Smooth muscle cell (in vitro differentiated cells): ENCODE measurements at regions not wholly inside any gene's neighbourhood (a gene's known extent, or its start where the extent isn't known, plus 50 kb on each side); places are given as distances from the start of the nearest gene placed in this dataset.
"Not testable (repeated sequence)": the region's sequence is repeated elsewhere in the genome, so short reads cannot be mapped to it uniquely, and the experiment has no call there.

Experiments used
- DNase-seq: peaks from one replicate; lab custom pipeline; 2025; ENCODE audit not compliant: unreplicated experiment; lab: John Stamatoyannopoulos, UW
- H2AFZ ChIP-seq: fragments of 200-600 bp; sonication (generic); 2 replicates; pipeline ENCODE4 v1.6.0; 2016; ENCODE audit warnings: antibody characterized with exemption, low read depth, mild to moderate bottlenecking
- H3F3A ChIP-seq: fragments of 200-600 bp; sonication (generic); 2 replicates; pipeline ENCODE4 v1.6.0; 2017; ENCODE audit warnings: antibody characterized with exemption, low read depth
- H3K27ac ChIP-seq: fragments of 200-600 bp; sonication (generic); 2 replicates; pipeline ENCODE4 v1.5.1; 2016; ENCODE audit warnings: low read depth, mild to moderate bottlenecking
- H3K27me3 ChIP-seq: fragments of 200-600 bp; sonication (generic); 2 replicates; pipeline ENCODE4 v1.6.1; 2016; ENCODE audit warnings: low read depth, mild to moderate bottlenecking
- H3K36me3 ChIP-seq: fragments of 200-600 bp; sonication (generic); 2 replicates; pipeline ENCODE4 v1.5.1; 2016; ENCODE audit warnings: low read depth
- H3K4me1 ChIP-seq: fragments of 200-600 bp; sonication (generic); 2 replicates; pipeline ENCODE4 v1.5.1; 2016; ENCODE audit warnings: low read depth
- H3K4me2 ChIP-seq: fragments of 200-600 bp; sonication (generic); 2 replicates; pipeline ENCODE4 v1.6.0; 2016; ENCODE audit warnings: mild to moderate bottlenecking
- H3K4me3 ChIP-seq: fragments of 200-600 bp; sonication (generic); 2 replicates; pipeline ENCODE4 v1.5.1; 2016; ENCODE audit warnings: mild to moderate bottlenecking
- H3K79me2 ChIP-seq: fragments of 200-600 bp; sonication (generic); 2 replicates; pipeline ENCODE4 v1.6.0; 2016; ENCODE audit warnings: low read depth, mild to moderate bottlenecking
- H3K9ac ChIP-seq: fragments of 200-600 bp; sonication (generic); 2 replicates; pipeline ENCODE4 v1.6.0; 2016; ENCODE audit warnings: low read depth
- H3K9me3 ChIP-seq: fragments of 200-600 bp; sonication (generic); replicated peaks from 2 replicates; pipeline ENCODE4 v1.5.1; 2016; ENCODE audit warnings: low read depth
- H4K20me1 ChIP-seq: fragments of 200-600 bp; sonication (generic); 2 replicates; pipeline ENCODE4 v1.6.0; 2016; ENCODE audit warnings: low read depth
- WGBS: methylation state at CpG from one replicate; pipeline ENCODE4 v1.1.7; 2016; ENCODE audit warnings: low lambda C conversion rate; 5-methylcytosine and 5-hydroxymethylcytosine counted together
- TF ChIP-seq, protein P1 (sequence below): fragments of 200-600 bp; sonication (generic); IDR thresholded peaks from 2 replicates; pipeline ENCODE4 v1.5.1; 2017; ENCODE audit warnings: borderline replicate concordance, mild to moderate bottlenecking, antibody characterized with exemption; ENCODE audit not compliant: insufficient read depth, poor library complexity, severe bottlenecking

DNA sequence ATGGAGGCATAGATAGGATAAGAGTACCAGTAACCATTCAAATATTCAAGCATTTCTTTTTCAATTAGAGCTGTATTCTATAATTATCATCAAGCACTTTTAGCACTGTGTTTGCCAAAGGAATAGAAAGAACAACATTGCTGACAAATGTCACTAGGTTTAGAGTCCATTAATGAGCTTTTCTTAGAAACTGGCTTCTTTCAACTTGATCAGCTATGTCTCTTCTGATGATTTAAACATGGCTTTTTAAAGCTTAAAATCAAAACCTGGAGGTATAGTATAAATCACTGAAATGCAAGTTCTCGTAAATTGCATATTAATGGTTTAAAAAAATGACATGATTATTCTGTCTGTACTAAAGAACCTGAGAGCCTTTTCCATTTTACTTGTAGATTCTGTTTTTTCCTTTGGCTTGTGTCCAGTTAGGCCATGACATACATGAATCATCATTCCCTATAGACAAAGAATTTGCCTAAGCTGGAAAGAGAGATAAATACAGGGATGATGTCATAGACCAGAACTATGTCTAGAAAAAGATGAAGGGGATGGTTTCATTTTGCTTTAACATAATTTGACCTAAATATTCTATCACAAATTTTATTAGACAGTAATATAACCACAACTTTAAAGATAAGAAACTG is 340.1 kb upstream of the CTSO start:
- Histone ChIP-seq H3F3A (peaks cover 12% of the 10 kb centered on the region), H3K4me2 (peak overlapping the region; percentile 85), H3K4me3 (peak overlapping the region; percentile 40), H3K9me3 (no peaks in the 10 kb centered on the region), H3K36me3 (no peaks in the 10 kb centered on the region), H3K4me1 (peaks cover 22% of the 10 kb centered on the region), H3K27ac (peak overlapping the region; percentile 99), H4K20me1 (no peaks in the 10 kb centered on the region), H3K27me3 (no peaks in the 10 kb centered on the region), H3K79me2 (no peaks in the 10 kb centered on the region), H2AFZ (peak overlapping the region; percentile 36), H3K9ac (peak overlapping the region; percentile 96)
- 40% methylated on average over 1 of the region's 1 CpG for WGBS
- no peak for DNase-seq
- TF ChIP-seq, protein P1, sequence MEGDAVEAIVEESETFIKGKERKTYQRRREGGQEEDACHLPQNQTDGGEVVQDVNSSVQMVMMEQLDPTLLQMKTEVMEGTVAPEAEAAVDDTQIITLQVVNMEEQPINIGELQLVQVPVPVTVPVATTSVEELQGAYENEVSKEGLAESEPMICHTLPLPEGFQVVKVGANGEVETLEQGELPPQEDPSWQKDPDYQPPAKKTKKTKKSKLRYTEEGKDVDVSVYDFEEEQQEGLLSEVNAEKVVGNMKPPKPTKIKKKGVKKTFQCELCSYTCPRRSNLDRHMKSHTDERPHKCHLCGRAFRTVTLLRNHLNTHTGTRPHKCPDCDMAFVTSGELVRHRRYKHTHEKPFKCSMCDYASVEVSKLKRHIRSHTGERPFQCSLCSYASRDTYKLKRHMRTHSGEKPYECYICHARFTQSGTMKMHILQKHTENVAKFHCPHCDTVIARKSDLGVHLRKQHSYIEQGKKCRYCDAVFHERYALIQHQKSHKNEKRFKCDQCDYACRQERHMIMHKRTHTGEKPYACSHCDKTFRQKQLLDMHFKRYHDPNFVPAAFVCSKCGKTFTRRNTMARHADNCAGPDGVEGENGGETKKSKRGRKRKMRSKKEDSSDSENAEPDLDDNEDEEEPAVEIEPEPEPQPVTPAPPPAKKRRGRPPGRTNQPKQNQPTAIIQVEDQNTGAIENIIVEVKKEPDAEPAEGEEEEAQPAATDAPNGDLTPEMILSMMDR: no peak

GRCh38 chr4:156291317-156291716 is 337.7 kb upstream of the CTSO start:
- Histone ChIP-seq H3K9me3 (no peaks in the 10 kb centered on the region), H3K9ac (peak overlapping the region; percentile 52), H2AFZ (peak overlapping the region; percentile 26), H4K20me1 (no peaks in the 10 kb centered on the region), H3K27me3 (no peaks in the 10 kb centered on the region), H3K27ac (peak overlapping the region; percentile 99), H3K36me3 (no peaks in the 10 kb centered on the region), H3K4me2 (peak overlapping the region; percentile 34), H3F3A (peaks cover 12% of the 10 kb centered on the region), H3K4me1 (peaks cover 22% of the 10 kb centered on the region), H3K4me3 (no peak overlapping the region), H3K79me2 (no peaks in the 10 kb centered on the region)
- TF ChIP-seq, protein P1: no peak
- no peak for DNase-seq
- 9% methylated on average over 1 of the region's 1 CpG for WGBS

DNA sequence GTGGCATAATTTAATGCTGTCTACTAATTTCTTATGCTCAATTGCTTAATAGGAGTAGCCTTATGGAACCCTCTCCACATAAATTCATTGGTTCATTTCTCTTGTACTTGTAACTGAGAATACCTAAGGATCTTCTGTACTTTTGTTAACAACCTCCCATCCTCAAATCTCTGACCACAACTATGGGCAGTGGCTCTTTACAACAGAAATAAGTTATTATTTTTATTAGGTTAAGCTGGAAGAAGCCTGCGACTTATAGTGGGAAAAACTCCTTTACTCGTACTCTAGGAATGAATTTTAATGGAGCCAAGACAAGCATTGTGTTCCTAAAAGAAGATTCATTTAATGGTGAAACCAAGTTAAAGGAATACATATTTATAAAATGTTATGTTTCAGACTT is 337.1 kb upstream of the CTSO start:
- Histone ChIP-seq H3K36me3 (no peaks in the 10 kb centered on the region), H3K27ac (peak overlapping the region; percentile 99), H3K4me1 (peaks cover 22% of the 10 kb centered on the region), H2AFZ (no peak overlapping the region), H4K20me1 (no peaks in the 10 kb centered on the region), H3K9me3 (no peaks in the 10 kb centered on the region), H3K9ac (no peak overlapping the region), H3K4me3 (no peak overlapping the region), H3K4me2 (peak overlapping the region; percentile 34), H3F3A (peaks cover 12% of the 10 kb centered on the region), H3K79me2 (no peaks in the 10 kb centered on the region), H3K27me3 (no peaks in the 10 kb centered on the region)
- no peak for DNase-seq
- 40% methylated on average over 2 of the region's 2 CpGs for WGBS
- TF ChIP-seq, protein P1: no peak

DNA sequence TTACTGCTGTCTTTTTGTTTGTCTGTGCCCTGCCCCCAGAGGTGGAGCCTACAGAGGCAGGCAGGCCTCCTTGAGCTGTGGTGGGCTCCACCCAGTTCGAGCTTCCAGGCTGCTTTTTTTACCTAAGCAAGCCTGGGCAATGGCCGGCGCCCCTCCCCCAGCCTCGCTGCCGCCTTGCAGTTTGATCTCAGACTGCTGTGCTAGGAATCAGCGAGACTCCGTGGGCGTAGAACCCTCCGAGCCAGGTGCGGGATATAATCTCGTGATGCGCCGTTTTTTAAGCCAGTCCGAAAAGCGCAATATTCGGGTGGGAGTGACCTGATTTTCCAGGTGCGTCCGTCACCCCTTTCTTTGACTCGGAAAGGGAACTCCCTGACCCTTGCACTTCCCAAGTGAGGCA is 336.4 kb upstream of the CTSO start:
- not testable (repeated sequence) for H3F3A ChIP-seq
- 91% methylated on average over 18 of the region's 19 CpGs for WGBS

More for the DNA sequence above, 336.4 kb upstream of the CTSO start:
- not testable (repeated sequence) for H3K27ac ChIP-seq, H4K20me1 ChIP-seq, H2AFZ ChIP-seq, H3K9me3 ChIP-seq, H3K36me3 ChIP-seq, H3K9ac ChIP-seq, H3K4me2 ChIP-seq, H3K79me2 ChIP-seq, DNase-seq, H3K4me3 ChIP-seq, H3K27me3 ChIP-seq
- H3K4me1 ChIP-seq: peaks cover 22% of the 10 kb centered on the region
